ENCODE measurements at regions not wholly inside any gene's neighbourhood (a gene's known extent, or its start where the extent isn't known, plus 50 kb on each side); places are given as distances from the start of the nearest gene placed in this dataset.

GRCh38 chr15:25532269-25533140 is 93.7 kb upstream of the UBE3A start:
- H3K9me3 ChIP-seq (ENCODE audit: low read length): no peaks in the 10 kb centered on the region
- H3K79me2 ChIP-seq (ENCODE audit: insufficient read depth, low read depth, low read length): no peaks in the 10 kb centered on the region
- POLR2A ChIA-PET: interaction anchor here (0.6 to 1.8 kb wide), 2 partner anchors 13 to 659 kb away, joined by 3 to 5 read pairs; no protein-coding TSS in a partner anchor
- H4K20me1 ChIP-seq (ENCODE audit: insufficient read depth, low read length): no peaks in the 10 kb centered on the region
- TF ChIP-seq CTCF (conservative IDR thresholded peaks at IDR 0.05; ENCODE audit: low read length) (no peak), EZH2phosphoT487 (IDR thresholded peaks at IDR 0.05; ENCODE audit: borderline replicate concordance, low read depth, low read length) (no peak)
- no peak overlapping the region for H3K4me2 ChIP-seq (ENCODE audit: low read length)
- H3K27ac ChIP-seq (ENCODE audit: low read depth, low read length, poor library complexity, severe bottlenecking): no peak overlapping the region
- no peak overlapping the region for H2AFZ ChIP-seq (ENCODE audit: low read length)
- CTCF ChIA-PET (ENCODE audit: unreplicated experiment): interaction anchor here (0.6 kb wide), 1 partner anchor 30 kb away, joined by 3 read pairs; no protein-coding TSS in a partner anchor
- H3K4me1 ChIP-seq (ENCODE audit: insufficient read depth, low read length, poor library complexity, severe bottlenecking): no peaks in the 10 kb centered on the region
- intact Hi-C loops (cut with micrococcal nuclease; ENCODE audit: unreplicated experiment): no loop called here
- H3K4me3 ChIP-seq (ENCODE audit: low read depth, low read length, poor library complexity, severe bottlenecking): no peak overlapping the region
- DNase-seq (ENCODE audit: low spot score): no peak
- H3K9me2 ChIP-seq (ENCODE audit: insufficient read depth, low read length): no peaks in the 10 kb centered on the region
- H3K36me3 ChIP-seq (ENCODE audit: insufficient read depth, low read length): no peaks in the 10 kb centered on the region
- no TSS peak for BruUV-seq (replicated peaks)

- BruUV-seq (replicated peaks): no TSS peak
- H2AFZ ChIP-seq (ENCODE audit: low read length): no peak overlapping the region
- H3K4me3 ChIP-seq (ENCODE audit: low read depth, low read length, poor library complexity, severe bottlenecking): no peak overlapping the region
- no peak for DNase-seq (ENCODE audit: low spot score)
- no peak for TF ChIP-seq EZH2phosphoT487 (IDR thresholded peaks at IDR 0.05; ENCODE audit: borderline replicate concordance, low read depth, low read length)
- TF ChIP-seq CTCF (conservative IDR thresholded peaks at IDR 0.05; ENCODE audit: low read length): no peak
- H3K27ac ChIP-seq (ENCODE audit: low read depth, low read length, poor library complexity, severe bottlenecking): no peak overlapping the region
- no peaks in the 10 kb centered on the region for H3K9me3 ChIP-seq (ENCODE audit: low read length)
- intact Hi-C loops (cut with micrococcal nuclease; ENCODE audit: unreplicated experiment): no loop called here
- no peaks in the 10 kb centered on the region for H3K79me2 ChIP-seq (ENCODE audit: insufficient read depth, low read depth, low read length)
- no peak overlapping the region for H3K4me2 ChIP-seq (ENCODE audit: low read length)
- CTCF ChIA-PET (ENCODE audit: unreplicated experiment): no interaction called here
- H3K4me1 ChIP-seq (ENCODE audit: insufficient read depth, low read length, poor library complexity, severe bottlenecking): no peaks in the 10 kb centered on the region
- H3K36me3 ChIP-seq (ENCODE audit: insufficient read depth, low read length): no peaks in the 10 kb centered on the region
- POLR2A ChIA-PET: no interaction called here
- no peaks in the 10 kb centered on the region for H4K20me1 ChIP-seq (ENCODE audit: insufficient read depth, low read length)
- H3K9me2 ChIP-seq (ENCODE audit: insufficient read depth, low read length): no peaks in the 10 kb centered on the region
Measured at GRCh38 chr15:25529774-25530173, 91.0 kb upstream of the UBE3A start.

- no TSS peak for BruUV-seq (replicated peaks)
- H3K9me2 ChIP-seq (ENCODE audit: insufficient read depth, low read length): no peaks in the 10 kb centered on the region
Measured at GRCh38 chr15:25527118-25527517, 88.3 kb upstream of the UBE3A start.

More at GRCh38 chr15:25527118-25527517, 88.3 kb upstream of the UBE3A start:
- ChIA-PET POLR2A (no interaction called here), CTCF (ENCODE audit: unreplicated experiment) (no interaction called here)
- Histone ChIP-seq H3K27ac (ENCODE audit: low read depth, low read length, poor library complexity, severe bottlenecking) (no peak overlapping the region), H3K4me1 (ENCODE audit: insufficient read depth, low read length, poor library complexity, severe bottlenecking) (no peaks in the 10 kb centered on the region), H3K9me3 (ENCODE audit: low read length) (0 out of 2 replicates have a peak, but pooled peaks cover 5% of the 10 kb centered on the region), H3K36me3 (ENCODE audit: insufficient read depth, low read length) (no peaks in the 10 kb centered on the region), H2AFZ (ENCODE audit: low read length) (no peak overlapping the region), H4K20me1 (ENCODE audit: insufficient read depth, low read length) (no peaks in the 10 kb centered on the region), H3K4me3 (ENCODE audit: low read depth, low read length, poor library complexity, severe bottlenecking) (no peak overlapping the region), H3K4me2 (ENCODE audit: low read length) (no peak overlapping the region), H3K79me2 (ENCODE audit: insufficient read depth, low read depth, low read length) (no peaks in the 10 kb centered on the region)
- TF ChIP-seq CTCF (conservative IDR thresholded peaks at IDR 0.05; ENCODE audit: low read length) (no peak), EZH2phosphoT487 (IDR thresholded peaks at IDR 0.05; ENCODE audit: borderline replicate concordance, low read depth, low read length) (no peak)
- intact Hi-C loops (cut with micrococcal nuclease; ENCODE audit: unreplicated experiment): no loop called here
- no peak for DNase-seq (ENCODE audit: low spot score)

Data from OCI-LY7 (cell line).